T-helper 9 cell (primary cell): ENCODE measurements at regions not wholly inside any gene's neighbourhood (a gene's known extent, or its start where the extent isn't known, plus 50 kb on each side); places are given as distances from the start of the nearest gene placed in this dataset.
"Not testable (repeated sequence)": the region's sequence is repeated elsewhere in the genome, so short reads cannot be mapped to it uniquely, and the experiment has no call there.

Experiments
- DNase-seq: peaks from one replicate; pipeline ENCODE4 v3.0.0-alpha.2; 2020

DNA sequence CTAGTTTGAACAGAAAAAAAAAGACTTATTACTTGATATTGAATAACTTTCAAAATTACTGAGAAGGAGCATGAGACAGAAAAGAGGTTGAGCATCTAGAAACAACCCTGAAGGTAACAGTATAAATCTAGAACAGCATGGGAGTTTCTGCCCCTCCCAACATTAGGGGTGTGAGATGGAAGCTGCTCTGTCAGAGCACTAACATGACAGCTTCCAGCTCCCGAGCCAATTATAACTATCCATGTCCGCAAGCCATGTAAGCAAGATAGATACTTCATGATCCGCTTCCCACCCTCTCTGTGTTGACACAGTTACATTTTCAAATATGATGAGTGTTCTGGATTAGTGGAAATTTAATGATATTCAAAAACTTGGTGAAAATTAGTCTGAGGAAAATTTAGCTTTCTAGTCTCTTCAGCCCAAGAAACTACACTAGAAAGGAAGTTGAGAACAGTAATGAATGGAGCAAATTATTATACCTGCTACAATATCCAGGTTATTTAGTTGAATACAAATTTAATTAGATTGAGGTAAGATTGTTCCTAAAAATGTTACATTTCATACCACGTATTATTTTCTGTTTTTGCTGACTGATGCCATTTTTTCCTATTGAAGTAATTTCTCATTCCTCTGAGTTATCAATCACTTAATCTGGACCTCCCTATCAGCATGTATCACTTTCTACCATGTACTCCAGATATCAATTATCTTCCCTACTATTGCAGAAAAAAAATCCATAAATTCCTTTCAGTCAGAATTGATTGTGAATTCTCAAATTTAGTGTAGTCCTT, 129.3 kb upstream of the SLIT2 start:
- DNase-seq: no peak

DNA sequence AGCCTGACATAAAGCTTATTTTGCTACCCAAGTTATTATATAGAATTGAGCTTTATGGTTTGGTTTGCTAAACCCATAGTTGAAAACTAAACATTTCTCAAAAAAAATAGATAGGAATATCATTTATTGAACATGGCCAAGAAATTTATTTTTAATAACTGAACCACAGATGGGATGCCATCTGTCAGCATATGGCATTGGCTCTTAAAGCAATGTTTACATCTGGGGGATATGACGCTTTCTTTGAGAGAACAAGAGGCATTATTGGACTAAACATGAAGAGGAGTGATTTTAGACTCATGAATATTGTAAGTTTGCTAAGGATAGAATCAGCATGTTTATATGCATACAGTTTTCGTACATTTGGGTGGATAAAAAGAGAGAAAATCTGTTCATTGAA, 132.6 kb upstream of the SLIT2 start:
- no peak for DNase-seq

DNA sequence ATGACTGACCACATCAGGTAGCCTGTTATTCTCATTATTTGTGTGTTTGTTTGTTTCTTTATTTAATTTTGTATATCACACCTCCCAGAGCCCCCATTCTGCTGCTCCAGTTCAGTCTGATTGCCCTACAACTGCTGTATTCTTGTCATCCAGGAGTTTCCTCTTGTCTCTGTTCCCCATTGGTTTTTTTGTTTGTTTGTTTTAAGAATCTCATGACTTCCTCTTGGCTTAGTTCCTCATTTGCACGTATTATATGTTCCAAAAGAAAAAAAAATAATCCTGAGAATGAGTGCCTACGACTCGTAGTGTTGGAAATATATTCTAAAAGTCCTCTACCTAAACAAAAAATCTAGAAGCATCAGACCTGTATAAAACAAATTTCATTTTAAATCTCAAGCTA, 142.3 kb upstream of the SLIT2 start:
- no peak for DNase-seq

DNA sequence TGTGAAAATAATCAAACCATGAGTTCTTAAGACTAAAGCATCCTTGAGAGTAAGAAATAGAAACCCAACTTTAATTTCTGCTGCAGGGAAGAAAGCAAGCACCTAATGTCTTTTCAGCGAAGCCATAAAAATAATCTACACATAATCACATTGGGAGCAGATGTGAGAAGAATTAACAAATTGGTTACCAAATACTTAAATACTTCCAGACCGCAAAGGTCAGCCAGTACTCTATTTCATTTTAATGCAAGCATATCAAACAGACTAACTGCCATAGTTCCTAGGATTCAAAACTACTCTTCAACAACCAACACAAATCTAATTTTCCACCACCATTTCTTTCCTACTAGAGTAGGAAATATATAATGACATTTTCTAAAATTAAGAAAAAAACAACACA, 144.8 kb upstream of the SLIT2 start:
- no peak for DNase-seq

DNA sequence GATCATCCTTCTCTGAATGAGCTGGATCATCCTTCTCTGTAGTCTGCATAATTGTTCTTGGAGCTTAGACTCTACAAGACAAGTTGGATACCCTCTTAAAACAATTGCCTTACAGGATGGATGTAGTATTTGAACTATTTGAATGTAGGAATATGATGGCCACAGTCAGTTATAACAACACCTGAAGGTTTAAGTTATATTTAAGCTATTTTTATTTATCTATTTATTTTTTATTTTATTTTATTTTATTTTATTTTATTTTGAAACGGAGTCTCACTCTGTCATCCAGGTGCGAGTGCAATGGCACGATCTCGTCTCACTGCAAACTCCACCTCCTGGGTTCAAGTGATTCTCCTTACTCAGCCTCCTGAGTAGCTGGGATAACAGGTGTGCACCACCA, 149.9 kb upstream of the SLIT2 start:
- DNase-seq: no peak

DNA sequence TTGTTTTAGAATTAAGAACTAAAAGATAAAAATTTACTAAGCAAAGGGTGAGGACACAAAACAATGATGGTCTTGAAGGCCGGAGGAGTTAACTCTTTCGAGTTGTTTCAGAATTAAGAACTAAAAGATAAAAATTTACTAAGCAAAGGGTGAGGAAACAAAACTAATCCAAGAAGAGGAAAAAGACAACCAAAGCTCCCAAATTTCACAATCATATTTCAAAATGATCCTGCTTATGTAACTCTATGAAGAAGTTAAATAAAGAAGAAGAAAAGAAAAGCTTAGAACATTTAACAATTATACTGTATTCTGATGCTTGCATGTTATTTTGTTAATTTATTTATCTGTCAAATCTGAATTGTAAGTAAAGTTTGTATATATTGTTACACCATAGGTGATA, 154.8 kb upstream of the SLIT2 start:
- no peak for DNase-seq

DNA sequence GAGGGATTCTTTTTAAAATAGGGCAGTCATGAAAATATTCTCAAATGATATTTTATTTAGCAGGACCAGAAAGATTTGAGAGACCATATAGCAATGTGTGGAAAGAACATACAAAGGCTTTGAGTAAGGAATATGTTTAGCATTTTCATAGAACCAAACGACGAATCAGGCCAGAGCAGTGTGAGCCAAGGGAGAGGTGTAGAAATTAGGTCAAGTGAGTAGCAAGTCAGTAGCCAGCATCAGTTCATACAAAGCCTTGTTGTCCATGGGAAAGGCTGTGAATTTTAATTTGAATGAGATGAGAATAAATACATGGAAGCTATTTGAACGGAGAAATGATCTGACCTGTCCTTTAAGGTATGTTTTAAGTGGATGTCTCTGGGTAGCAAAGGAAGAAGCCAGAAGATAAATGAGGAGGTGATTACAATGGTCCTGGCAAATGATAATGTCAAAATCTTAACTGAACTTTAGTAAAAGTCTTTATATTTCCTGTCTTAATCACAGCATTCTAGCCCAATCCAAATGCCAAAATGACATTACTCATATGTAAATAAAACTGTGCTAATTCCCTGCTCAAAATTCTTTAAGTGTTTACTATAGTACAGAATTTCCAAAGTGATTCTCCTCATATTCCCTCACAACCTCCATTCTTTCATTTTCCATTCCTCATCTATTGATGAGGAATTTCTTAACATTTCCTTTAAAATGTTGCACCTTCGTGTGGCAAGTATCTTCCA, 155.7 kb upstream of the SLIT2 start:
- no peak for DNase-seq

DNA sequence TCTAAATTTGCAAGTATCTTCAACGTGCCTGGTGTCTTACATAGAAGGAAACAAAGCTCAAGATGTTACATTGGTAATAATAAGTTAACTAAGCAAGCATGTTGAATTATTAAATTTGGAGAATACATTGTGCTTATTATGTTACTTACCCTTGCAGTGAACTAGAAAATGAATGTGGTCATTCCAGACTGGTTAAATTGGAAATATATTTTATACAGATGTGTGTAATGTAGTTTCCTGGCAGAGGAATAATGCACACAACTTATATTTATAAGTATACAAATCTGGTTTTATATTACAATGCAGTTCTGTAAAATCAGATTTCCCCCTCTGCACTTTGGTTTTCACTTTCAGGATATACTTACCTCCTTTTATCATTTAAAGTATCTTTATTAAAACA, 159.9 kb upstream of the SLIT2 start:
- no peak for DNase-seq

DNA sequence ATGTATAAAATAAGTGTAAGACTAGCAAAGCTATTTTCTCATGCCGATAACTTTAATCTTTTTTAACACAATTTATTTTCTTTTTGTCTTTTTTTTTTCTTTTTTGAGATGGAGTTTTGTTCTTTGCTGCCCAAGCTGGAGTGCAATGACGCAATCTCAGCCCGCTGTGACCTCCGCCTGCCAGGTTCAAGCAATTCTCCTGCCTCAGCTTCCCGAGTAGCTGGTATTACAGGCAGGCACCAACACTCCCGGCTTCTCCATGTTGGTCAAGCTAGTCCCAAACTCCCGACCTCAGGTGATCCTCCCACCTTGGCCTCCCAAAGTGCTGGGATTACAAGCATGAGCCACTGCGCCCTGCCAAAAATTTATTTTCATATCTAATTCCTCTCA, 164.2 kb upstream of the SLIT2 start:
- DNase-seq: no peak

DNA sequence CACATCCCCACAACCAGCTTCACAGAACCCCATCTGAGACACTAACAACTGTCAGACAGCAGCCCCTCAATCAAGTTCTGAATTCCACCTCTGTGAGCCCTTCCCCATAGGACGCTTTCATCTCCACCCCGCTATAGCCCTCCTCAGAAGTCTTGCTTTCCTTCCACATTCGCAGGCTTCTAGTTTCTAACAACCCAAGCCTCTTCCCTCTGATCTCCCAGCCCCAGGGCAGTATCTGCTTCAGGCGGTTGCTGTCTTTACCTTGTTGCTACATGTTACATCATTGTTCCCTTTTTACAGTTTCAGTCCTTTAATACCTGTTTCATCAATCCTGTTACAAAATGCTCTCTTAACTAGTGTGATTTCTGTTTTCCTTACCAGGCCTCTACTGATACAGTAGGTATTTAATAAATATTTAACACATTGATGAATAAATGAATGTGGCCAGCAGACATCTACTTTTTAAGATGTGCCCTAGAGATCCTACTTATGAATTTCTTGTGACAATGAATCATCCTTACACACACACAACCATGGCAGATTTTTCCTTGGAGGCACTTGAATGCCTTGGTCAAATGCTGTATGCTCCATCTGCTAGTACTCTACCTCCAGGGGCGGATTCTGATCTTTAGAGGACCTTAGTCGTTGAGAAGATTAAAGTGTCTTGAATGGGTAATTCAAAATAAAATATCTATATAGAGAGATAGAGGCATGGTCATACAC, 164.7 kb upstream of the SLIT2 start:
- no peak for DNase-seq

DNA sequence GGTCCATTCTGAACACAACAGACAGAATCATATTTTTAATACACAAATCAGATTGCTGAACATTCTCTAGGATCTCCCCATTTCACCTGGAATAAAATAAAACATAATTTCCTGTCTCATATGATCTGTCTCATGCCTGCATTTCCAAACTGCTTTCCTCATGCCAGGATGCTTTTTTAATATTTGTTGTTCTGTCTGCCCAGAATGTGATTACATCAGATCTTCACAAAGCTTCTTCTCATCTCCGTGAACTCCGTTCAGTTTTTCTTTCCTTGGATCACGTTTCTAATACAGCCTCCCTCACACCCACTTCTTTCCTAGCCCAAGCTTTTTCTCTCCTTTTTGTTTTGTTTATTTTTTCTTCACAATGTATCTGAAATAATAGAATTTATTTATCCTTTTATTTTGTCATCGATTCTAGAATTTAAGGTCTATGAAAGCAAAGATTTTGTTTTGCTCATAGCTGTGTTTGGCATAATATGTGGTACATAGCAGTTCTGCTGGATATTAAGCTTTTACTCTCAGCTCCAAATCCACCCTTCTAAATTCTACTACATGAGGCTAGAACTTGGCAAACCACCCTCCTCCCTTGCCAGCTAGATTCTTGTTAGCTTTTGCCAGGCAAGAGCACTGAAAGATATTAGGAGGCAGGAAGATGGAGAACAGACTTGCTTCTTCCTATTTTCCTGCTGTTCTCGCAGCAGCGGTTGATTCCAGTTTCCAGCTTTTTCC, 165.5 kb upstream of the SLIT2 start:
- no peak for DNase-seq

DNA sequence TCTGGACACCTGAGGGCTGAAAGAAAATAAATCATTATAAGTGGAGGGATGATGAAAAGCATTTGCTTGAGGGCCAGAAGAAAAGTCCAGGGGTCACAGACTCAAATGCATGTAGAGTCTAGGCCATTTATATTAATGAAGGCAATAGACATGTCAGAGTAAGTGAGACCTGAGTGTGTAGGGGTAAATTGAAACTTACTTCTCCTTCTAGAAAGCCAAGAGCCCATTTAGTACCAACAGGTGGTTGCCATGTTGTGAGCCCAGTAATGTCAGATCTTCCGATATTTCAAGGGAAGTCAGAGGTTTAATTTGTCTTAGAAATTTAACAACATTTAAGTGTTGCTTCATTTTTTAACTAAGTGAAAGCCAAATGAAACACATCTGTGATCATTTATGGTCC, 166.1 kb upstream of the SLIT2 start:
- DNase-seq: no peak

DNA sequence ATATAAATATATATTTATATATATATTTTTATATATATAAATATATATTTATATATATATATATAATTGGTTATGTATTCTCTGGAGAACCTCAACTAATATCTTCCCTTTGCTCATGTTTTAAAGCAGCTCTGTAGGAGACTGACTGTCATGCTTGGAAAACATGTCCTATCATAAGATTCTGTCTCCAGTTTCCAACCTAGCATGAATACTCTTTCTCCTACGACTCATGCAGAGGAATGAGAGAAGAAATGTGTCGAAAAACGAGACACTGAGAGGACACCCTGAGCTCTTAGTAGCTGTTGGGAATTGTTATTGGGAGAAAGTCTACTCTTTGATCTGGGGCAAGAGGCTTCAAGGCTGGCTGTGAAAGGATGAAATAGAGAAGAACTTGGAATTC, 166.5 kb upstream of the SLIT2 start:
- DNase-seq: no peak

DNA sequence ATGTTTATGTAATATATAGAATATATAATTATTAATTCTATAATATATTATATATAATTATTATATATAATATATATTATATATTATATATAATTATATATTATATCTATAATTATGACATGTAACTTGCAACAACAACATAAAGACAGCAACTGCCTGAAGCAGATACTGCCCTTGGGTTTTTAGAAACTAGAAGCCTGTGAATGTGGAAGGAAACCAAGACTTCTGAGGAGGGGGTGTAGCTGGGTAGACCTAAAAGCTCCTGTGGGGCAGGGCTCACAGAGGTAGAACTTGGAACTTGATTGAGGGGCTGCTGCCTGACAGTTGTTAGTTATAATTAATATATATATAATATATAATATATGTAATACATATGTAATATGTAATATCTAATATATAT, 167.2 kb upstream of the SLIT2 start:
- DNase-seq: no peak

DNA sequence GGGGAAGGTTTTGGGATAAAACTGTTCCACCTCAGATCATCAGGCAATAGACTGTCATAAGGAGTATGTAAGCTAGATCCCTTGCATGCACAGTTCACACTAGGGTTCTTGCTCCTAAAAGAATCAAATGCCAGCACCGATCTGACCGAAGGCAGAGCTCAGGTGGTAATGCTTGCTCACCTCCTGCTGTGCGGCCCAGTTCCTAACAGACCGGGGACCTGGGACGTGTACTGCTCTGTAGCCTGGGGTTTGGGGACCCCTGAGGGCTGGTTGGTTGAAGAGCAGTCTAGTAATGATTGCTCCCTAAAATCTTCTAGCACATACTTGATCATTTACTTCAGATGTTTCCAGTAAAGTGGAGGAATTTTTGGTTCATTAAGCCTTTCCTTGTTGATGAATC, 173.1 kb upstream of the SLIT2 start:
- DNase-seq: no peak

DNA sequence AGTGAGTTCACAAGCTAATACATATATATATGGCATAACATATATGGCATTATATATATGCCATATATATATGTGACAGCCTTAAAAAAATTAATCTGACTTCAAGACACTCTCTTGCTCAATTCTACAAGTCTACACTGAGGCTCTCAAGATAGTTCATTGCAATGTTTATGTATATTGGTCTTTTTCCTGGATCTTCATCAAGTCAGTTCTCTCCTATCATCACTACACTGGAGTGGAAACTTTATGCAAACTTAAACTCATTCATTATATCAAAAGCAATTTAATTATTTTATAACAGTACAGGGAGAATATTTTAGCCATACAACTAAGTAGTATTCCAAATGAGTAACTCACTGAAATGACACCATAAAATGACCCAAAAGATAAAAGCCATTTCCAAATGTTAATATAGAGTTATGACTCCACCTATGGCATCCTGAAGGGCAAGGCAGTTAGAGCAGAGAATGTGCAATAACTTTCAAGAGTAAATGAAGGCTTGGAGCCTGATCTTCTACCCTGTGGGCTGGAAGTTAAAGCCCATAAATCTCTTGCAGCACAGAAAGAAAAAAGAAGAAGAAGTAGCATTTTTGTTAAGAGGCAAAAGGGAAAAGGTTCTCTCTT, 176.3 kb upstream of the SLIT2 start:
- no peak for DNase-seq

DNA sequence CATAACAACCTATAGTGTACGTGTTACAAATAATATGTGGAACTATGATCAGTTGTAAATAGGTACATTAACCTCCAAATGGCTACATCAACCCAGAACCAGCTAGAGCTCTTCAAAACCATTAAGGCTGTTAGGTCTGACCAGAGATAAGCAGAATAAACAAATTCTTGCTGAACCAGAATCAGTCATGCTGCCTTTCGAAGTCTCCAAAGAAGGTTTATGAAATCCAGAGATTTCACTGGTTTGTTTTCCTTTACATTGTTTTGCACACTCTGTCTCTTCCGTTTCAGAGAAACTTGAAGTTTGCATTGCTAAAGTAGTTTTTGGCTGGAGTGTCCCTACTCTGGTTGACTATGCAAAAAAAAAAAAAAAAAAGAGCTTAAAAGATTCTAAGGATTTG, 177.3 kb upstream of the SLIT2 start:
- no peak for DNase-seq

DNA sequence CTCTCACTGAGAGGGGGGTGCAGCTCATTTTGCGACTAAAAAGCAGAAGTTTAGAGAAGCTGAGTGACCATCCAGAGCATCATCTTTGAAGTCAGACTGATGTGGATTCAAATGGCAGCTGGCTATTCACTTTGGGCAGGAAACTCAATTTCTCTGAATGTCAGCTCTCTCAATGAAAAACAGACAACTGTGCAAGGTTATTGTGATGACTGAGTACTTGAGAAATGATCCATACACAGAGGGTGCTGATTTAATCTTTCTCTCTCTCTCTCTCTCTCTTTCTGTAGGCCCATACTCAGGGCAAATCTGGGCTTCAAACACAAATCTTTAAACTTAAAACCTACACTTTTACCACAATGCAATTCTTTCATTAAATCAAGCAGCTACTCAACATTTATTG, 185.8 kb upstream of the SLIT2 start:
- no peak for DNase-seq

DNA sequence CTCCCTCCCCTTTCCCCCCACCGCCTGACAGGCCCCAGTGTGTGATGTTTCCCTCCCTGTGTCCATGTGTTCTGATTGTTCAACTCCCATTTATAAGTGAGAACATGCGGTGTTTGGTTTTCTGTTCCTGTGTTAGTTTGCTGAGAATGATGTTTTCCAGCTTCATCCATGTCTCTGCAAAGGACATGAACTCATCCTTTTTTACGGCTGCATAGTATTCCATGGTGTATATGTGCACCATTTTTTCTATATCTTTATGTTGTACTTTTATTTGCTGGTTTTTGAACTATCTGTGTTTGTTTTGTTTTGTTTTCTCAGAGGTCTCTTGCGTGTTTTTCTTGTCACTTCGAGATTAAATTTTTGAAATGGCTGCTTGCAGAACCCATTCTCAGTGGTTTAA, 188.8 kb upstream of the SLIT2 start:
- not testable (repeated sequence) for DNase-seq

DNA sequence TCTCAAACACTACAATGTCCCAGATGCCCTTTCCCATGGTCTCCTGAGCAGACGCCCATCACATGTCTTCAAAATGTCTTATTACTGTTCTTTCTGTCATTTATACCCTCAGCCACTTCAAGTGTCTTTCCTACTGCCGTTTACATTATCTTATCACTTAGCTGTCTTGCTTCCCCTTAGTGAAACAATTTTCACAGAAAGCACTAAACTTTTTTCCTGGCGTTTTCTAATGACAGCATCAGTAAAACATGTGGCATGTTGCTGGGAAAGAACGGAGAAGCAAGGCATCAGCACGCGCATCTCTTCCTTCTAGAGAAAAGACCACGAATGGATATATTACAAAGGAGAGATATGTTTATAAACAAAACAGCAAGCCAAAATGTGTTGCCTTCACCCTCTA, 189.7 kb upstream of the SLIT2 start:
- DNase-seq: no peak

DNA sequence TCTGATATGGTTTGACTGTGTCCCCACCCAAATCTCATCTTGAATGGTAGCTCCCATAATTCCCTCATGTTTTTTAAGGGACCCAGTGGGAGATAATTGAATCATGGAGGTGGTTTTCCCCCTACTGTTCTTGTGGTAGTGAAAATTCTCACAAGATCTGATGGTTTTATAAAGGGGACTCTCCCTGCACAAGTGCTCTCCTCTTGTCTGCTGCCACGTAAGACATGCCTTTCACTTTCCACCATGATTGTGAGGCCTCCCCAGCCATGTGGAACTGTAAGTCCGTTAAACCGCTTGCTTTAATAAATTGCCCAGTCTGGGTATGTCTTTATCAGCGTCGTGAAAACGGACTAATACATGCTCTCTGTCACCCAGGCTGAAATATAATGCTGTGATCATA, 200.9 kb upstream of the SLIT2 start:
- no peak for DNase-seq

DNA sequence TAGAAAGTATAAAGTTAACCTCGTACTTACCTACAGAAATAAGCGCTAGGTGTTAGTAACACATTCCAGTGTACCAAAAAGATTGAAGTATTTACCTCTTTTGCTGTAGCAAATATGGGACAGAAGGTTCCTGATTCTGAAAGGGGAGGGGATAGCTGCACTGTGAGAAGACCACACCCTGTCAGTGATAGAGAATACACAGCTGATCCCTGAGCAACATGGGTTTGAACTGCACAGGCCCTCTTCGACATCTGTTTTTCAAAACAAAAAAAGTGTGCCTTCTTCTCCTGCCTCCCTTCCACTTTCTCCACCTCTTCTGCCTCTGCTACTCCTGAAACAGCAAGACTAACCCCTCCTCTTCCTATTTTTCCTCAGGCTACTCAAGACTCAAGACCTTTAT, 201.8 kb upstream of the SLIT2 start:
- no peak for DNase-seq
